ENCODE measurements at regions not wholly inside any gene's neighbourhood (a gene's known extent, or its start where the extent isn't known, plus 50 kb on each side); places are given as distances from the start of the nearest gene placed in this dataset.

GRCh38 chr15:29352402-29352801, 82.8 kb upstream of the NSMCE3 start:
- no peak overlapping the region for H3K9ac ChIP-seq (ENCODE audit: low read length)
- no peaks in the 10 kb centered on the region for H3K79me2 ChIP-seq (ENCODE audit: insufficient read depth, low read length)
- H3K4me1 ChIP-seq (ENCODE audit: insufficient read depth, low read length, severe bottlenecking) = no peaks in the 10 kb centered on the region
- H3K9me2 ChIP-seq (ENCODE audit: low read depth, low read length) = no peaks in the 10 kb centered on the region
- H3K4me2 ChIP-seq (ENCODE audit: low read length) = no peak overlapping the region
- H3K27ac ChIP-seq (ENCODE audit: low read depth, low read length, poor library complexity, severe bottlenecking) = no peak overlapping the region
- H3K9me3 ChIP-seq (ENCODE audit: low read length) = no peaks in the 10 kb centered on the region
- H2AFZ ChIP-seq (ENCODE audit: low read length) = no peak overlapping the region
- no peaks in the 10 kb centered on the region for H3F3A ChIP-seq (ENCODE audit: insufficient read depth, low read length)
- H4K20me1 ChIP-seq (ENCODE audit: insufficient read depth, low read length) = no peaks in the 10 kb centered on the region
- no peaks in the 10 kb centered on the region for H3K27me3 ChIP-seq (ENCODE audit: insufficient read depth, low read length)
- no peak overlapping the region for H3K4me3 ChIP-seq (ENCODE audit: low read depth, low read length, poor library complexity, severe bottlenecking)
- TF ChIP-seq CTCF (IDR thresholded peaks at IDR 0.05; ENCODE audit: low read length) (no peak), EZH2 (IDR thresholded peaks at IDR 0.05; ENCODE audit: borderline replicate concordance, low read length) (no peak)
- H3K36me3 ChIP-seq (ENCODE audit: insufficient read depth, low read length) = no peaks in the 10 kb centered on the region

- no peak overlapping the region for H3K9ac ChIP-seq (ENCODE audit: low read length)
- no peak overlapping the region for H3K27ac ChIP-seq (ENCODE audit: low read depth, low read length, poor library complexity, severe bottlenecking)
- no peaks in the 10 kb centered on the region for H3K9me3 ChIP-seq (ENCODE audit: low read length)
- H3K4me3 ChIP-seq (ENCODE audit: low read depth, low read length, poor library complexity, severe bottlenecking) = no peak overlapping the region
- no peak for TF ChIP-seq CTCF (IDR thresholded peaks at IDR 0.05; ENCODE audit: low read length)
- no peak for TF ChIP-seq EZH2 (IDR thresholded peaks at IDR 0.05; ENCODE audit: borderline replicate concordance, low read length)
- H3F3A ChIP-seq (ENCODE audit: insufficient read depth, low read length) = no peaks in the 10 kb centered on the region
- H3K4me2 ChIP-seq (ENCODE audit: low read length) = no peak overlapping the region
- no peaks in the 10 kb centered on the region for H3K27me3 ChIP-seq (ENCODE audit: insufficient read depth, low read length)
- no peaks in the 10 kb centered on the region for H3K9me2 ChIP-seq (ENCODE audit: low read depth, low read length)
- H2AFZ ChIP-seq (ENCODE audit: low read length) = no peak overlapping the region
- no peaks in the 10 kb centered on the region for H4K20me1 ChIP-seq (ENCODE audit: insufficient read depth, low read length)
- H3K4me1 ChIP-seq (ENCODE audit: insufficient read depth, low read length, severe bottlenecking) = no peaks in the 10 kb centered on the region
- no peaks in the 10 kb centered on the region for H3K79me2 ChIP-seq (ENCODE audit: insufficient read depth, low read length)
- H3K36me3 ChIP-seq (ENCODE audit: insufficient read depth, low read length) = no peaks in the 10 kb centered on the region
Measured at GRCh38 chr15:29349196-29349595, 79.6 kb upstream of the NSMCE3 start.

- no peaks in the 10 kb centered on the region for H3F3A ChIP-seq (ENCODE audit: insufficient read depth, low read length)
- H3K27ac ChIP-seq (ENCODE audit: low read depth, low read length, poor library complexity, severe bottlenecking) = no peak overlapping the region
- H3K79me2 ChIP-seq (ENCODE audit: insufficient read depth, low read length) = no peaks in the 10 kb centered on the region
Measured at GRCh38 chr15:29348336-29348914, 78.8 kb upstream of the NSMCE3 start.

More at GRCh38 chr15:29348336-29348914, 78.8 kb upstream of the NSMCE3 start:
- Histone ChIP-seq H3K9ac (ENCODE audit: low read length) (no peak overlapping the region), H3K9me3 (ENCODE audit: low read length) (no peaks in the 10 kb centered on the region), H3K9me2 (ENCODE audit: low read depth, low read length) (no peaks in the 10 kb centered on the region), H4K20me1 (ENCODE audit: insufficient read depth, low read length) (no peaks in the 10 kb centered on the region), H3K36me3 (ENCODE audit: insufficient read depth, low read length) (no peaks in the 10 kb centered on the region), H3K4me1 (ENCODE audit: insufficient read depth, low read length, severe bottlenecking) (no peaks in the 10 kb centered on the region), H3K4me2 (ENCODE audit: low read length) (no peak overlapping the region), H3K4me3 (ENCODE audit: low read depth, low read length, poor library complexity, severe bottlenecking) (no peak overlapping the region), H3K27me3 (ENCODE audit: insufficient read depth, low read length) (no peaks in the 10 kb centered on the region), H2AFZ (ENCODE audit: low read length) (no peak overlapping the region)
- TF ChIP-seq EZH2 (IDR thresholded peaks at IDR 0.05; ENCODE audit: borderline replicate concordance, low read length) = no peak
- no peak for TF ChIP-seq CTCF (IDR thresholded peaks at IDR 0.05; ENCODE audit: low read length)
